GM19328 (cell line): ENCODE measurements at regions not wholly inside any gene's neighbourhood (a gene's known extent, or its start where the extent isn't known, plus 50 kb on each side); places are given as distances from the start of the nearest gene placed in this dataset.

Experiments
- ATAC-seq: cut with Tn5 transposase; IDR thresholded peaks from one replicate; pipeline ENCODE4 v1.9.1; 2021; ENCODE audit warnings: mild to moderate bottlenecking, moderate library complexity; ENCODE audit not compliant: unreplicated experiment

DNA sequence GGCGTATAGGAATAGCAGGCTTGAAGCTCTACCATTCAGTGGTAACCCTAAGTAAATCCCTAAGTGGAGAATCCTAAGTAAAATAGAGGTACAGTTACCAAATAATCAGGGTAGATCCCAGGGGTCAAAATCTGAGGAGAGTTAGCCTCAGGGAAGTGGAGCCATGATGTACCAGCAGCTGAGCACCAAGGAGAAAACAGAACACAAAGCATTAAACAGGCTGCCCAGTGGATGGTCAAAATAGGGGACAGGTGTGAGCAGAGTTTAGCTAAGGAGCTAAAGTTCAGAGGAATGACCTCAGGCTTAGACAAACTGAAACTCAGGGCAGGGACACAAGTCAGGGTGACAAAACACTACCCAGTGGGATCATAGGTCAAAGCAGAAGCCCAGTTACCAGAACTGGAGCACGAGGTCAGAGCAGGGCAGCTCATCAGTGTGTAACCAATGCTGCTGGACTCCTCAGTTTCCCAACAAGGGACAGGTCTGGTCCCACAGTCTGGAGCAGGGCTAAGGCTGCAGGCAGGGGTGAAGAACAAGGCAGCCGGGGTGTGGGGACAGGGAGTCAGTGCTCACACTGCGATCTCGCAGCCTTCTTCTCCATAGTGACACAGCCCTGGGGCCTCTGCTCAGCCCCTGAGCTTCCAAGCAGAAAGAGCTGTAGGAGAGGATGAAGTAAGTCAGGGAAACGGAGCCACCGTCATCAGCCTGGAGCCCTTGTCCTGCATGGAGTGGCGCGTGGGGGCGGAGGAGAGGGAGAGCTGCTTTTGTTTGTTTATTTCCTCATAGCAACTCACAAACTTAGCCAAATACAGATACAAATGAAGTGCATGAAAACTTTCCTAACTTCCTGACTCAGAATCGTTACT, 264.0 kb downstream of the MREG start:
- ATAC-seq: no peak

DNA sequence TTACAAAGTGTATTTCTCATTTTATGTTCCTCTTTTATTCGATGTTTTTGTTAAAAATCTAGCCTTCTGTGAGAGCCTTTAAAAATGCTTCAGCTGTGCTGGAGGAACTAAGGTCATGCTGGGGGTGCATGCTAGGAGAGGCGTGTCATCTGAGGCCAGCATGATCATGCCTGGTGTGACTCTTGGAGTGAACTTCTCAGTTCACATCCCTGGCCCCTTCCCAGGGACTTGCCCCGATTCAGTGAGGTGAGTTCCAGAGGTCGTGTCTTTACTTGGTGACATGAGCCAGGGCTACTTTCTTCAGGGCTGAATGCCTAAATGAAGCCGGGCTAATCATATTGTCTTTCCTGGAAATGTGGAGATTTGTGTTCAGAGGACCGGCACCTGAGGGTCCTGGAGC, 264.9 kb downstream of the MREG start:
- ATAC-seq: no peak

DNA sequence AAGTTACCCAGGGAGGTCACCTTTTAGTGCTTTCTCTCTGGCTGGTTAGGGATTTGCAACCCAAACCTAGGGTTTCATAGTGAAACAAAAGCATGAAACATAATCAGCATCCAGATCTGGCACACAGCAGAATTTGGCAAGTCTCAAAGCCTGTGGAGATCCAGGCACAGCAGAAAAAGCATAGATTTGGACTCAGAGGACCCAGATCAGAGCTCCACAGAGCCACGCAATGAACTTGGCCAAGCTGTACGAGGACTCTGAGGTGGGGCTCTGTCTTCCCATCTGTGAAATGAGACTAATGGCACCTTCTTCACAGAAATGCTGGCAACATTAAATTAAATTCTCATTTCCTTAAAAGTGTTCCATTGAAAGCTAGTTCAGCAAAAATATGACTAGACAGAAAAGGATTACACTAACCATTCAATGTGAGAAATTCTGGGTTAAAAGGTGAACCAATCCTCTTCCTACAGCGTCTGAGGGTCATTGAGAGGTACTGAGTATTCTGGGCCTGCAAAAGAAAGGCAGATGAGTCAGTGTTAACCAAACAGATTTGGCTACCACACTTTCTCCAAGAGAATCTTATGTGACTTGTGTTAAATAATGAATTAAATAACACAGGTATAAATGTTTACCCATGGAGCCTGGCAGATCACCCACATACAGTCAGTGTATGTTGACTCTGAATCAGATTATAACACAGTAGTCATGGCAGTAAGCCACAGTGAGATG, 266.3 kb downstream of the MREG start:
- no peak for ATAC-seq

DNA sequence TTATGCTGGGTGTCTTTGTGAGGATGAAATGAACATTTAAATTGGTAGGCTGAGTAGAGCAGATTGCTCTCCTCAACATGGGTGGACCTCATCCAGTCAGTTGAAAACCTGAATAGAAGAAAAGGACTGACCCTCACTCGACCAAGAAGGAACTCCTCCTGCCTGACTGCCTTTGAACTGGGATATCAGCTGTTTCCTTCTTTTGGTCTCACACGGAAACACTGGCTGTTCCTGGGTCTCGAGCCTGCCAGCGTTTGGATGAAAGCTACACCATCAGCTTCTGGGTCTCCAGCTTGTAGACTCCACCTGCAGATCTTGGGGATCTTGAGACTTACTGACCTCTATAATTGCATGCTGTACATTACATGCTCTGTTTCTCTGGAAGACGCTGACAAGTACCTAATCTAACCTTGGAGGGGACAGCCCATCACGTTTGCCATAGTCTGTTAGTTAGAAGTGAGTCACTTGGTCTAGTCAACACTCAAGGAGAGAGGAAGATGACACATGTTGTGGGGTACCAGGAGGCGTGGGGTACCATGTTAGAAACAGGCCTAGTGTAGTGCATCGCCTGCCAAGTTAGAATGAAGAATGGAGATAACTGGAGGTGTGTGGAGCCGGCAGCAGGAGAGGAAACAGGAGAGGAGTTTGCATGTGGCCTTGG, 267.0 kb downstream of the MREG start:
- ATAC-seq: no peak

DNA sequence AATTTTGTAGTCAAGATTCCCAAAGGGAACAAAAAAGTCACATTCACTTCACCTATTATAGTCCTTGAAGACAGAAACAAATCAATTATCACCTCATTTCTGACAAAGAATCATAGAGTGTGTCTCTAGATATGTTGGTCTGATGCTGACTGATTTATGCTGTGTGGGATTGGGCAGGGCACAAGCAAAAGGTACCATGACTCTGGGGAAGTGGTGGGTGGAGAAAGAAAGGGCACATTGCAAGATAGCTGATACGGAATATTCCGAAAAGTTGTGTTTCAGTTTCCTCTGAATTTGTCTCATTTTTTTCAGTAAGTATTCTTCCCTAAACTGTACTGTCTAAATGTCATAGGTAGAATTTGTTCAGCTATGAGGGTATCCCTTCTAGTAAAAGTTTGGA, 268.0 kb downstream of the MREG start:
- ATAC-seq: no peak

DNA sequence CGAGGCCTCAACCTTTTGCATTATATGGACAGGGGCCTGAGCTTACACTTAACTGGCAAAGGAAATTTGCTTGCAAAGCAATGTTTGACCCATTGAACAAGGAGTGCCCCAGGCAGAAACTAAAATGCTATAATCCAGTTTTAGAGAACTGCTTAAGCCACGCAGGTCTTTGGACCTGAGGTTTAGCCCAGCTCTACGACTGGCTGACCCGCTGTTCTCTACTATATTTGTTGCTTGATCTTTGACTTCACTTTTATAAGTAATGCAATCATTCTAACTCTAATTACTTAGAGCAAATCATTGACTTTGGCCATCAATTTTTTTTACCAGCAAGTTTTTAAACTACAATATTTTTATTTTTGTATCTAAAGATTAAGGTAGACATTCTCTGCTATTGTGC, 268.8 kb downstream of the MREG start:
- no peak for ATAC-seq

DNA sequence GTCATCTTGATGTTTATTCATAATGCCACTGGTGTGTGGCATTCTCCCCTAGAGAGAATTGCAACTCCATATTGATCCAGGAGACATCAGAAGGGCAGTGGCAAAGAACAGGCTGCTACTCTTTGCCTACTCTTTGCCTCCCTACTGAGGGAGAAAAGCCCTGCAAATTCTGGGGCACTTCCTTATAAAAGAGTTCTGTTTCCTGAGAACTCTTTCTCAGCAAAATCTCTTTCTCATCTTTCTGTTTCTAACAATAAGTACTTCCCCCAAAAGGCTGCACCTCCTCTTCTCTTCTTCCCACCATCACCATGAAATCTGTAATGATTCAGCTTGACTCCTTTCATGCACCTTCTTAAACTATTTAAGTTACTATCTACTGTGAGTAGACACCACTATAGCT, 270.3 kb downstream of the MREG start:
- no peak for ATAC-seq

DNA sequence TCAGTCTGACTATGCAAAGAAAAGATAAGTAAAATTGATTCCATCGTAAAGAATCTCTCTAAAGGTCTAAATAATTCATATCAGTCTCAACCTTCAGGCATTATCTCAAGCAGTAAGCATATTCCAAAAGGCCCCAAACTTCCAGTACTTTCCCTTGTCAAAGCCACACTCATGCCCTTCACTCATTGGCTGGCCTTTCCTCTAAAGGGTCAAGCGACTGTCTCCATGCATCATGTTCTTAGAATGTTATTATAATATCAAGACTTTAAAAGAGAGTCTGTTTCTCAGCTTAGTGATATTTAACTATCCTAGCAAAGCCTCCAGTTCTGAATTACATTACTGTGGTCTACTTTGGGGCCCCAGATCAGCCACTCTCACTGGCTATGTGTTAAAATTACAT, 271.3 kb downstream of the MREG start:
- no peak for ATAC-seq

DNA sequence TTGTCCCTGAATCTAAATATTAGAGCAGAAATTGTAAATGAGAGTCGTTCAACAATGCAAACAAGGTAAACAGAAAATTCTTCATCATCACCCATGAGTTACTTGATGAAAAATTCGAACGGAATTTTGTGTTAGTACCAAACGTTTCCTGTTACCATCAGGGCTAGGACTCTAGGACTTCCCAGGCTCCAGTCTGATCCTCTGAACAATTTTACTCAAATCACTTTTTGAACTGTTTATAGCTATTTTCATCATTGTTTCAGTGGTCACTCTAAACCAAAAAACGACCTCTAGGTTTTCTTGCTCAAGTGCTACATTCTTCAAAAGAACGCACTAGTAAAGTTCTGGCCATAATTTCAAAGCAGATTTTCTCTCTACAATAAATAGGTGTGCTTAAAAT, 273.3 kb downstream of the MREG start:
- no peak for ATAC-seq

DNA sequence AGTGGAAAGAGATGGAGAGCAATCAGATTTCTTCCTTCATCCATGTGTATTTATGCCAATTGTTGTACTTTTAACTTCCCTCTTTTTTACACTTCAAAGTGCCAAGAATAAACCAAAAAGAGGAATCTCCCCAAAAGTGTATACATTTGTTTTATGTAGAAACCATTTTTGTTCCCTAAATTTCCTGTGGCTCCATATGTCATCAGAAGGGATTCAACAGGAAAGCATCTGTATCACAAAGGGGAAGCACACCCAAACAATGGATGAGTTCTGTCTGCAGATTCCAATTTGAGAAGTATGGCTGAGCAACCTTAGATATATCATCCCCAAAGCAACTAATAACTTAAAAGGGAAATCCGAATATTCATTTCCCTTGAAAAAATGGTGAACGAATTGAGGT, 275.0 kb downstream of the MREG start:
- no peak for ATAC-seq

DNA sequence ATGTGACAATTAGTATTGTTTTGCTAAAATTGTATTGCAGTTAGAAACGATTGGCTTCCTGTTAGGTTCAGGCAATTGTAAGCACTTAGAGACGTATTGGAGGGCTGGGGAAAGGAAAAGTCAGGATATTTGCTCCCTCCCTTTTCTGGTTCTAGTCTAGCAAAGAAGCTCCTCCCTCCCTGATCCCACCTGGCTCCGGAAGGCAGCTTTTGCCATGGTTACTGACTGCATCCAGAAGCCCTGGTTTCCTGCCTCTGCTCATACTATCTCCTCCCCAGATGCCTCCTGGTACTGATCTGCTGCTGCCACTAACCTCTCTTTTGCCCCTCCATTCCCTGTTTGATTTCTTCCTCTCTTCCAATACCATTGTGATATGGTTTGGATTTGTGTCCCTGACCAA, 275.9 kb downstream of the MREG start:
- ATAC-seq: no peak

DNA sequence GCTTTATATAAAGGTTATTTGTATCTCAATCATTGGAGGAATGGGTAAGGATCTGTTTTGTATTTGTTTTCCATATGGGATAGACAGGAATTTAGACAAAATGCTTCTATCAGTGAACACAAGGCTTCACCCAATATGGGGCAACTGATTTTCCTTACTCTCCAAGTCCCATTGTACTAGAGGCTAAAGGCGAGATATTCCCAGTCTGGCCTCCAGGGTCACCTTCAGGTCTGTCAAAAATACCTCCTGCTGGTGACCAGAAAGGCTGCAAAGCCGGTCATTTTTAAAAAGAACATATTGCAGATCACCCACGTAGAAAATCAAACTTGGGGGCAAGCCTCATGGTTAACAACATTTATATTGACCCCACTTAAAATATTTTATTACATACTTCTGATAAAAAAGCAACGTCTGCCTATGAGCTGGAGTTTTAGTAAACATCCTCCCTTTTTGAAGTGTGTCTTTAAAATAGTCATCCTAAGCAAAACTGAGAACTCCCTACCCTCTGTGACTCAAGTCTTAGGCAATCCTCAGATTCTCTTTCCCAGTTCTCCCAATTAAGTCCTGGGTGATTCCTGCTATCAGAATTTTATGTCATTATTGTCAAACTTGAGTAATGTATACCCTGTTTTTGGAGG, 276.6 kb downstream of the MREG start:
- no peak for ATAC-seq

DNA sequence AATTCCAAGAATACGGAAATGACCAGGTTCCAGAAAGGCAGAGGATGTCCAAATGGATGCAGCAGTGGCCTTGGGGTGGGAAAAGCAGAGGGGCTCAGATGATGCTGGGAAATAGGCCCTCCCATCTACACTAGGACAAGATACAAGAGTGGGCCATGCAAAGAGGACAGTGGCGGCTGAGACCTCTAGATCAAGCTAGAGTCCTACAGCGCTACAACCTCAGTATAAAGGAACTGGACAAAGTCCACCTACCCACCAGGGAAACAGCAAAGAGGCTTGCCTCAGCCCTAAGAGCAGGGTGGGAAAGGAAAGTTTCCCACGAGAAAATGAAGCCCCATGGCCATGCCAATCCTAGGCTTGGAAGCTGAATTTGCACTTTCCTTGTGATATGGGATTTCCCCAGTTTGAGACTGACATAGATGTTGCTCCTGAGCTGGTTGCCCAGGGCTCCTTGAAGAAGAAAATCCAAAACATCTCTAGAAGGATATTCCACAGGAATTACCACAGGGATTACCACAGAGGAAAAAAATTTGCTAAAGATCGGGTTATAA, 282.2 kb downstream of the MREG start:
- no peak for ATAC-seq

DNA sequence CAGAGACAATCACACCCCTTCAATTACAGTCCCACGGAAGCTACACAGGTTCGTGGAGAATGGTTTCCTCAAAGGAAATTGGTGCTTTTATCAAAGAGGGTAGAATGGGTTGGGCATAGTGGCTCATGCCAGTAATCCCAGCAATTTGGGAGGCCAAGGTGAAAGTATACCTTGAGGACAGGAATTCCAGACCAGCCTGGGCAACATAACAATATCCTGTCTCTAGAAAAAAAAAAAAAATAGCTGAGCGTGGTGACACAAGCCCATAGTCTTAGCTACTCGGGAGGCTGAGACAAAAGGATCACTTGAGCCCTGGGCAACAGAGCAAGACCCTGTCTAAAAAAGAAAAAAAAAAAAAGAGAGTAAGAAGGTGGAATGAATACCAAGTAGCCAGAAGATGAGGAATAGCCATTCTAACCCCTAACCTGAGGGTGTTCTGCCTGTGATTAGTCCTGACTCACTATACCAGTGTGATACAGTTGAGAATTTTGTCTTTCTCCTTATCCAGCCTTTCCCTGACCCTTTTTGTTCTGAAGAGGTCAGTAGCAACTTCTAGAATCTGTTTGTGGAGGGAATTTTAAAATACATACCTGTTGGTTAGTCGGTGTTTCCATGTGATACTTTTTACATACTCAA, 283.2 kb downstream of the MREG start:
- ATAC-seq: no peak

DNA sequence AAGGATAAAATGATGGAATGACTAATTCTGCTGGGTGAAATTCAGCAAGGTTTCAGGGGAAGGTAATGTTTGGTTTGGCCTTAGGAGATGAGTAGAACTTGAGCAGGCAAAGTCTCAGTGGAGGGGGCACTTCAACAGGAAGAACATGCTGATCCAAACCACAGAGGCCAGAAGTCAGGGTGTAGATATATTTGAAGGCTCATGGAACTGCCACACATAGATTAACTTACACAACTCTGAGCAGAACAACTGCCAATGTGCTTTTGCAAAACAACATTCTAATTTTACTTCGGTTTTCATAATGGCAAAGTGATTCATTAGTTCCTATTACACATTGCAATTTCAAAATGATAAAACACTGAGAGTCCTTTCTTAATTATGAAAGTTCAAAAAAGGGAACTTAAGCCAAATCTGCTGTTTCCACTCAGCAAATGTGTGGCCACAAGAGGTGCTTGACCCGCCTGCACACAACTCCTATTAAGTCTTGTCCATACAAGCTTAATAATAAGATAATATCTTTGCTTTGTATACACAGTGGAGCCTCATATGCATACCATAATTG, 284.8 kb downstream of the MREG start:
- peak; percentile 72 for ATAC-seq

DNA sequence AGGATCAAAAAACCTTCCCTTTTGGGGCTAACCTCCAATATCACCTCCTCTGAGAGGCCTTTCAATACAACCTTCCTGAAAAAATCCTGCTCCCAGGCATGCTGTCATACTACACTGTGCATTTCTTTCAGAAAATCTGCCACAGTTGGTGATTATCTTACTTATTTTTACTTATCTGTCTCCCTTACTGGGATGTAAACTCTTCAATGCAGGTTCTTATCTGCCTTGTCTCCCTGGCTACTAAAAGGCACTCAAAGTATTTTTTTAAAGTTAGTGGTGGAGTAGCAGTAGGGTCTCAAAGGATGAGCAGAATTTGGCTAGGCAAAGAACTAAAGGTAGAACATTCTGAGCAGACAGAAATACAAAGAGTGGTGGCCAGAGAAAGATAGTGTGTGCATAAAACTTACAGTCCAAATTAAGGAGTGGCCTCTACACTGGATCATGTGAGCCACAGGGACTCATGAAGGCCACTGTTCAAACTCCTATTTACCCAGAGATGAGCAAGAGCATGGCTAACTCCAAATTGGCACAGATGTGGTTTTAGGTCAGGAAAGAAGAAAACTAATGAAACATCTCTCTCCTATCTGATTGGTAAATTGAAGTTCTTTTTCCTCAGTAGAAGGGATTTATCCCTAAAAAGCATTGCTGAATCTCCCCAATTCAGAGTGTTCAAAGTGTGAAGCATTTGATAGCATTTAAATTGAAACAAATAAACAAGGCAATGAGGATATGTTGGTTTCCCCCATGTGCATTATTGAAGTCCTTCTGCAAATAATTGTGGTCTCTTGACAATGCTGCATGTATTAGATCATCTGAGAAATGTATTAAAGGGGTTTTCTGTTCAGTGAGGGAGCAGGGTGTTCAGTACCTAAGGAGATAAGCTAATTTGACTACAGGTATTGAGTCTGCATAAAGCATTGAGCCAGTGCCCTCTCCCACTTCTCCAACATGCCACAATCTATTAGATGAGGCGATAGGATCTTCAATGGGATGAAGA, 285.5 kb downstream of the MREG start:
- no peak for ATAC-seq

DNA sequence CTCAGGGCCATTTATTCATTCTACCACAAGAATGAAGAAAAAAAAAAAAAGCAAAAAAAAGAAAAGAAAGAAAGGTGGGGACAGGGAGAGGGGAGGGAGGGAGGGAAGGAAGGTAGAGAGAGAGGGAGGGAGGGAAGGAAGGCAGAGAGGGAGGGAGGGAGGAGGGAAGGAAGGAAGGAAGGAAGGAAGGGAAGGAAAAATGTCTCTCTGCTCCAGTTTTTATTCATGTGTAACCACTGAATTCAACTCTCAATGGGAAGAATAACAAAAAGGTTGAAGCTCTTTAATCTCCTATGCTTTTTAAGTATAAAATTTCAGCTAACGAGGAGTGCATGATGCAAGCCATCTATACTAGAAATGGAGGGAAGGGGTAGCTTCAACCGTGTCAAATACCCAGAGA, 287.3 kb downstream of the MREG start:
- no peak for ATAC-seq

DNA sequence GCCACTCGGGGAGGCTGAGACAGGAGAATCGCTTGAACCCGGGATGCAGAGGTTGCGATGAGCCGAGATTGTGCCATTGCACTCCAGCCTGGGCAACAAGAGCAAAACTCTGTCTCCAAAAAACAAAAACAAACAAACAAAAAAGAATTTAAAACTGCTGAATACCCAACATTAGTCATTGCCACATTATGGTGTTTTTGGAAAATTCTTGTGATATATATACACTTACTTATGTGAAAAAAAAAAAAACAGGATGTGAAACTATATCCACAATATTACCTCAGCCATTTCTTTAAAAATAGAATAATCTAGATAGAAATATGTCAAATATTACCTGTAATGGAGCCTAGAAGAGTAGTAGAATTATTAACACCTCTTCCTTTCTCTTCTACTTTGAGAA, 288.3 kb upstream of the FN1 start:
- no peak for ATAC-seq

DNA sequence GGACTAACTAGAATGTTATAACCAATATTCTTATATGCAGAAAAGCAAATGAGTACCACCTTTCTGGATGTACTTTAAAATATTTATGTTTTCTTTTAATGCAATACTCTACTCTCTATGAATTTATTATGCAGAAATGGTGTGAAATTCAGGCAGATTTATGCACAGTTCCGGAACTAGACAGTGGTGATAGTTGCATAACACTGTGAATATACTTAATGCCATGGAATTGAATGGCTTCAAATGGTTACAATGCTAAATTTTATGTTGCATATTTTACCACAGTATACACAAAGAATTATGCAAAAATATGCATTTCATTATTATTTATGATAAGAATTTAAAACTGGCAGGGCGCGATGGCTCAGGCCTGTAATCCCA, 287.8 kb upstream of the FN1 start:
- no peak for ATAC-seq
